Keratinocyte (primary cell): ENCODE measurements at regions not wholly inside any gene's neighbourhood (a gene's known extent, or its start where the extent isn't known, plus 50 kb on each side); places are given as distances from the start of the nearest gene placed in this dataset.

Experiments used
- EZH2 ChIP-seq: IDR thresholded peaks from one replicate; pipeline ENCODE4 v1.6.1; 2012; ENCODE audit warnings: inconsistent platforms, mild to moderate bottlenecking, low read length, moderate library complexity
- TF ChIP-seq, protein P1 (sequence below), 3 experiments: IDR thresholded peaks in 1 of 3; conservative IDR thresholded peaks in 1 of 3; optimal IDR thresholded peaks in 1 of 3; 2 replicates in 2 of 3; 3 replicates in 1 of 3; pipeline versions ENCODE3 to v1.5.1; 2011; ENCODE audit warnings: low read length in 3 of 3, mild to moderate bottlenecking in 3 of 3, moderate library complexity in 2 of 3, control low read depth in 1 of 3, inconsistent platforms in 1 of 3; ENCODE audit not compliant: insufficient read depth in 2 of 3; ENCODE audit errors: extremely low read depth in 1 of 3

DNA sequence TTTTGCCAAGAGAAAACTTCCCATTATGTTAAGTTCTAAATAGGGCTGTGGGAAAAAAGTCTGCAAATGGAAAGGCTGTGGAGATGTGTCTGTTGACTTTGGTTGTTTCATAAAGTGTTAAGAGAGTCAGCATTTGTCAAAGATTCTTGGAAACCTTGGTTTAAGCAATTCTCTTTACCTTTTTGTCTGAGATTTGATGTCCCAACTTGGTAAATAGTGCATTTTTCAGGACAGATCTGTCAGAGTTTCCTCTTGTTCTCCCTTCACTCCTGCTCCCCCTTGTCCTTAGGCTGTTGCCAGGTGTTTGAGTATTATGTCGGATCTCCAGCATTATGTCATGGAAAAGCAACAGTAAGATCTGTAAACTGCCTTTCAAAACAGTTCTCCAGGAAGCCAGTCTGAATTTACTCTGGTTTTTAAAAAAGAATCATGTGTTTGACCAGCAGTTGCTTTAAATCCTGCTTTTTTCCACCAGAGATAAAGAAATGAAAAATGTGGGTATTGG lies 79.1 kb upstream of the ADAMTSL1 start:
- TF ChIP-seq, protein P1, sequence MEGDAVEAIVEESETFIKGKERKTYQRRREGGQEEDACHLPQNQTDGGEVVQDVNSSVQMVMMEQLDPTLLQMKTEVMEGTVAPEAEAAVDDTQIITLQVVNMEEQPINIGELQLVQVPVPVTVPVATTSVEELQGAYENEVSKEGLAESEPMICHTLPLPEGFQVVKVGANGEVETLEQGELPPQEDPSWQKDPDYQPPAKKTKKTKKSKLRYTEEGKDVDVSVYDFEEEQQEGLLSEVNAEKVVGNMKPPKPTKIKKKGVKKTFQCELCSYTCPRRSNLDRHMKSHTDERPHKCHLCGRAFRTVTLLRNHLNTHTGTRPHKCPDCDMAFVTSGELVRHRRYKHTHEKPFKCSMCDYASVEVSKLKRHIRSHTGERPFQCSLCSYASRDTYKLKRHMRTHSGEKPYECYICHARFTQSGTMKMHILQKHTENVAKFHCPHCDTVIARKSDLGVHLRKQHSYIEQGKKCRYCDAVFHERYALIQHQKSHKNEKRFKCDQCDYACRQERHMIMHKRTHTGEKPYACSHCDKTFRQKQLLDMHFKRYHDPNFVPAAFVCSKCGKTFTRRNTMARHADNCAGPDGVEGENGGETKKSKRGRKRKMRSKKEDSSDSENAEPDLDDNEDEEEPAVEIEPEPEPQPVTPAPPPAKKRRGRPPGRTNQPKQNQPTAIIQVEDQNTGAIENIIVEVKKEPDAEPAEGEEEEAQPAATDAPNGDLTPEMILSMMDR (optimal IDR thresholded peaks at IDR 0.05 in 1 of 3, IDR thresholded peaks at IDR 0.05 in 1 of 3, conservative IDR thresholded peaks at IDR 0.05 in 1 of 3; ENCODE audit: extremely low read depth in 1 of 3, insufficient read depth in 2 of 3, low read length in 3 of 3): no peak
- TF ChIP-seq EZH2: no peak
